Activated B cell treated with CpG ODN at 0.5 μM for 24 hours (primary cell): ENCODE measurements at regions not wholly inside any gene's neighbourhood (a gene's known extent, or its start where the extent isn't known, plus 50 kb on each side); places are given as distances from the start of the nearest gene placed in this dataset.

Source experiments
- ATAC-seq: fragments of 200-7000 bp; cut with Tn5 transposase; one replicate; pipeline ENCODE4 v1.10.0; 2021; ENCODE audit warnings: low read depth, mild to moderate bottlenecking, moderate library complexity
- CTCF ChIA-PET: fragments of 350-600 bp; sonication (Branson Sonifier 250); formaldehyde crosslinking; loops from one replicate; lab custom pipeline; 2021; ENCODE audit warnings: antibody characterized with exemption; lab: Charles Lee
- POLR2A ChIA-PET: fragments of 350-600 bp; sonication (Branson Sonifier 250); formaldehyde crosslinking; loops from one replicate; lab custom pipeline; 2021; ENCODE audit warnings: antibody characterized with exemption; lab: Charles Lee
- DNase-seq: peaks from one replicate; pipeline ENCODE4 v3.0.0; 2022
- H3K27ac Mint-ChIP-seq: one replicate; pipeline ENCODE4 v1.8.0; 2020; ENCODE audit warnings: mixed read lengths
- H3K27me3 Mint-ChIP-seq: one replicate; pipeline ENCODE4 v1.8.0; 2021; ENCODE audit warnings: mixed read lengths
- H3K36me3 Mint-ChIP-seq: one replicate; pipeline ENCODE4 v1.8.0; 2021; ENCODE audit warnings: low read depth, mixed read lengths
- H3K4me1 Mint-ChIP-seq: one replicate; pipeline ENCODE4 v1.8.0; 2021; ENCODE audit warnings: mixed read lengths
- H3K4me3 Mint-ChIP-seq: one replicate; pipeline ENCODE4 v1.8.0; 2020; ENCODE audit warnings: mild to moderate bottlenecking, mixed read lengths
- H3K9me3 Mint-ChIP-seq: one replicate; pipeline ENCODE4 v1.8.0; 2020; ENCODE audit warnings: mixed read lengths
- CTCF ChIP-seq: fragments of 200-600 bp; IDR thresholded peaks from one replicate; pipeline ENCODE4 v1.8.0; 2022; ENCODE audit warnings: antibody characterized with exemption, mild to moderate bottlenecking
- intact Hi-C: fragments of 100-400 bp; cut with micrococcal nuclease; formaldehyde crosslinking; loops from one replicate; pipeline ENCODE4 v1.15.1; 2024

- no peak overlapping the region for H3K27ac Mint-ChIP-seq
- H3K4me3 Mint-ChIP-seq, result no peak overlapping the region
- no peak for TF ChIP-seq CTCF
- ATAC-seq (no peak), DNase-seq (no peak)
- ChIA-PET CTCF (no interaction called here), POLR2A (no interaction called here)
- H3K36me3 Mint-ChIP-seq, result no peaks in the 10 kb centered on the region
- H3K27me3 Mint-ChIP-seq, result peaks cover 5% of the 10 kb centered on the region
- H3K4me1 Mint-ChIP-seq, result peaks cover 6% of the 10 kb centered on the region
- no peaks in the 10 kb centered on the region for H3K9me3 Mint-ChIP-seq
- intact Hi-C loops, result no loop called here
Measured at GRCh38 chrX:139209342-139209741, 321.2 kb upstream of the F9 start.

GRCh38 chrX:139207655-139208054 is 322.9 kb upstream of the F9 start:
- Mint-ChIP-seq H3K4me1 (peaks cover 6% of the 10 kb centered on the region), H3K27me3 (peaks cover 8% of the 10 kb centered on the region), H3K36me3 (no peaks in the 10 kb centered on the region), H3K9me3 (no peaks in the 10 kb centered on the region), H3K27ac (no peak overlapping the region), H3K4me3 (no peak overlapping the region)
- DNase-seq (no peak), ATAC-seq (no peak)
- CTCF ChIA-PET, result no interaction called here
- no peak for TF ChIP-seq CTCF
- intact Hi-C loops, result no loop called here
- POLR2A ChIA-PET, result no interaction called here

GRCh38 chrX:139206914-139207313 is 323.6 kb upstream of the F9 start:
- POLR2A ChIA-PET, result no interaction called here
- H3K9me3 Mint-ChIP-seq, result no peaks in the 10 kb centered on the region
- peaks cover 6% of the 10 kb centered on the region for H3K4me1 Mint-ChIP-seq
- ATAC-seq, result no peak
- intact Hi-C loops, result no loop called here
- H3K4me3 Mint-ChIP-seq, result no peak overlapping the region
- peaks cover 12% of the 10 kb centered on the region for H3K27me3 Mint-ChIP-seq
- DNase-seq, result no peak
- no peak for TF ChIP-seq CTCF
- CTCF ChIA-PET, result no interaction called here
- H3K36me3 Mint-ChIP-seq, result no peaks in the 10 kb centered on the region
- no peak overlapping the region for H3K27ac Mint-ChIP-seq

GRCh38 chrX:139204898-139205667 is 325.5 kb upstream of the F9 start:
- intact Hi-C loops, result no loop called here

GRCh38 chrX:139204571-139204897 is 326.0 kb upstream of the F9 start:
- DNase-seq (no peak), ATAC-seq (no peak)
- ChIA-PET CTCF (no interaction called here), POLR2A (no interaction called here)
- H3K4me1 Mint-ChIP-seq, result peaks cover 6% of the 10 kb centered on the region
- peak overlapping the region; percentile 74 for H3K4me3 Mint-ChIP-seq
- intact Hi-C loops, result no loop called here
- peaks cover 11% of the 10 kb centered on the region for H3K27me3 Mint-ChIP-seq
- no peak for TF ChIP-seq CTCF
- H3K36me3 Mint-ChIP-seq, result no peaks in the 10 kb centered on the region
- H3K27ac Mint-ChIP-seq, result no peak overlapping the region
- H3K9me3 Mint-ChIP-seq, result no peaks in the 10 kb centered on the region

More at GRCh38 chrX:139204898-139205667, 325.5 kb upstream of the F9 start:
- ChIA-PET POLR2A (no interaction called here), CTCF (no interaction called here)
- DNase-seq (no peak), ATAC-seq (peak; percentile 47)
- Mint-ChIP-seq H3K4me3 (peak overlapping the region; percentile 74), H3K36me3 (no peaks in the 10 kb centered on the region), H3K9me3 (no peaks in the 10 kb centered on the region), H3K27ac (no peak overlapping the region), H3K27me3 (peaks cover 12% of the 10 kb centered on the region), H3K4me1 (peaks cover 6% of the 10 kb centered on the region)
- TF ChIP-seq CTCF, result no peak
